HL-60 (cell line): ENCODE measurements at regions not wholly inside any gene's neighbourhood (a gene's known extent, or its start where the extent isn't known, plus 50 kb on each side); places are given as distances from the start of the nearest gene placed in this dataset.

ENCODE experiments used
- DNase-seq, 2 experiments: peaks; one replicate each; pipeline ENCODE4 v3.0.0-alpha.2; 2010 to 2020; ENCODE audit warnings: low read depth in 1 of 2, low spot score in 1 of 2
- H3K27ac ChIP-seq: fragments of 250-450 bp; sonication (Bioruptor Pico); replicated peaks from 2 replicates; pipeline ENCODE4 v1.5.1; 2020; ENCODE audit warnings: mild to moderate bottlenecking, moderate library complexity
- H3K27me3 ChIP-seq: fragments of 250-450 bp; sonication (Bioruptor Pico); 2 replicates; pipeline ENCODE4 v1.5.1; 2021; ENCODE audit warnings: mild to moderate bottlenecking, moderate library complexity; ENCODE audit not compliant: insufficient read depth, poor library complexity, severe bottlenecking
- H3K4me3 ChIP-seq: replicated peaks from 2 replicates; pipeline ENCODE4 v1.5.1; 2011; ENCODE audit warnings: mild to moderate bottlenecking, control low read depth, low read length; ENCODE audit not compliant: insufficient read depth
- CTCF ChIP-seq: IDR thresholded peaks from one replicate; pipeline ENCODE4 v1.5.1; 2011; ENCODE audit warnings: low read length, control low read depth, inconsistent platforms; ENCODE audit not compliant: insufficient read depth
- GABPA ChIP-seq: IDR thresholded peaks from 2 replicates; pipeline ENCODE4 v1.6.1; 2012; ENCODE audit warnings: low read depth
- POLR2AphosphoS5 ChIP-seq: IDR thresholded peaks from 2 replicates; pipeline ENCODE4 v1.6.1; 2012; ENCODE audit warnings: low read depth
- REST ChIP-seq: IDR thresholded peaks from 2 replicates; pipeline ENCODE4 v1.6.1; 2012; ENCODE audit warnings: low read depth; ENCODE audit not compliant: insufficient replicate concordance
- SPI1 ChIP-seq: IDR thresholded peaks from 2 replicates; pipeline ENCODE4 v1.6.1; 2012; ENCODE audit warnings: low read depth, mild to moderate bottlenecking, borderline replicate concordance

GRCh38 chr14:75350505-75351060 is 72.0 kb downstream of the FOS start:
- no peak overlapping the region for H3K27ac ChIP-seq
- no peaks in the 10 kb centered on the region for H3K27me3 ChIP-seq
- TF ChIP-seq CTCF, result no peak
- no peak for TF ChIP-seq REST
- TF ChIP-seq SPI1, result no peak
- TF ChIP-seq GABPA, result no peak
- no peak for TF ChIP-seq POLR2AphosphoS5
- DNase-seq, result no peak
- no peak overlapping the region for H3K4me3 ChIP-seq

GRCh38 chr14:75359098-75359497 is 68.7 kb upstream of the JDP2 start:
- Histone ChIP-seq H3K27ac (no peak overlapping the region), H3K27me3 (no peaks in the 10 kb centered on the region), H3K4me3 (no peak overlapping the region)
- TF ChIP-seq SPI1 (no peak), GABPA (no peak), POLR2AphosphoS5 (no peak), CTCF (no peak), REST (no peak)
- DNase-seq, result no peak

GRCh38 chr14:75361041-75361440 is 66.8 kb upstream of the JDP2 start:
- DNase-seq, result no peak
- Histone ChIP-seq H3K4me3 (no peak overlapping the region), H3K27ac (no peak overlapping the region), H3K27me3 (no peaks in the 10 kb centered on the region)
- TF ChIP-seq GABPA (no peak), REST (no peak), CTCF (no peak), POLR2AphosphoS5 (no peak), SPI1 (no peak)
